Keratinocyte (primary cell): ENCODE measurements at regions not wholly inside any gene's neighbourhood (a gene's known extent, or its start where the extent isn't known, plus 50 kb on each side); places are given as distances from the start of the nearest gene placed in this dataset.

Experiments used
- EZH2 ChIP-seq: IDR thresholded peaks from one replicate; pipeline ENCODE4 v1.6.1; 2012; ENCODE audit warnings: inconsistent platforms, mild to moderate bottlenecking, low read length, moderate library complexity
- TF ChIP-seq, protein P1 (sequence below), 3 experiments: IDR thresholded peaks in 1 of 3; conservative IDR thresholded peaks in 1 of 3; optimal IDR thresholded peaks in 1 of 3; 2 replicates in 2 of 3; 3 replicates in 1 of 3; pipeline versions ENCODE3 to v1.5.1; 2011; ENCODE audit warnings: low read length in 3 of 3, mild to moderate bottlenecking in 3 of 3, moderate library complexity in 2 of 3, control low read depth in 1 of 3, inconsistent platforms in 1 of 3; ENCODE audit not compliant: insufficient read depth in 2 of 3; ENCODE audit errors: extremely low read depth in 1 of 3

GRCh38 chr4:11182586-11183355 lies 245.9 kb downstream of the HS3ST1 start:
- TF ChIP-seq, protein P1, sequence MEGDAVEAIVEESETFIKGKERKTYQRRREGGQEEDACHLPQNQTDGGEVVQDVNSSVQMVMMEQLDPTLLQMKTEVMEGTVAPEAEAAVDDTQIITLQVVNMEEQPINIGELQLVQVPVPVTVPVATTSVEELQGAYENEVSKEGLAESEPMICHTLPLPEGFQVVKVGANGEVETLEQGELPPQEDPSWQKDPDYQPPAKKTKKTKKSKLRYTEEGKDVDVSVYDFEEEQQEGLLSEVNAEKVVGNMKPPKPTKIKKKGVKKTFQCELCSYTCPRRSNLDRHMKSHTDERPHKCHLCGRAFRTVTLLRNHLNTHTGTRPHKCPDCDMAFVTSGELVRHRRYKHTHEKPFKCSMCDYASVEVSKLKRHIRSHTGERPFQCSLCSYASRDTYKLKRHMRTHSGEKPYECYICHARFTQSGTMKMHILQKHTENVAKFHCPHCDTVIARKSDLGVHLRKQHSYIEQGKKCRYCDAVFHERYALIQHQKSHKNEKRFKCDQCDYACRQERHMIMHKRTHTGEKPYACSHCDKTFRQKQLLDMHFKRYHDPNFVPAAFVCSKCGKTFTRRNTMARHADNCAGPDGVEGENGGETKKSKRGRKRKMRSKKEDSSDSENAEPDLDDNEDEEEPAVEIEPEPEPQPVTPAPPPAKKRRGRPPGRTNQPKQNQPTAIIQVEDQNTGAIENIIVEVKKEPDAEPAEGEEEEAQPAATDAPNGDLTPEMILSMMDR (optimal IDR thresholded peaks at IDR 0.05 in 1 of 3, IDR thresholded peaks at IDR 0.05 in 1 of 3, conservative IDR thresholded peaks at IDR 0.05 in 1 of 3; ENCODE audit: extremely low read depth in 1 of 3, insufficient read depth in 2 of 3, low read length in 3 of 3), result no peak
- TF ChIP-seq EZH2, result no peak
